ENCODE measurements at regions not wholly inside any gene's neighbourhood (a gene's known extent, or its start where the extent isn't known, plus 50 kb on each side); places are given as distances from the start of the nearest gene placed in this dataset.

GRCh38 chr6:104227508-104227907 is 632.2 kb downstream of the HACE1 start:
- 27 to 44% methylated on average over 2 of the region's 2 CpGs for WGBS, 2 donors
- DNase-seq, result no peak
- ATAC-seq (ENCODE audit: insufficient read depth, low FRiP score), result no peak
- H3K9me3 ChIP-seq (ENCODE audit: control insufficient read depth in 4 of 4, insufficient read depth in 3 of 4, low read length in 3 of 4), result no peaks in the 10 kb centered on the region
- H3K4me3 ChIP-seq, result no peak overlapping the region
- TF ChIP-seq CTCF (IDR thresholded peaks at IDR 0.05; ENCODE audit: control extremely low read depth, extremely low read depth), result no peak
- H3K4me1 ChIP-seq (ENCODE audit: control insufficient read depth in 5 of 5, insufficient read depth in 5 of 5, low read length in 5 of 5), result peaks cover 0 to 10% (median 0%) of the 10 kb centered on the region in 5 donors
- H3K27ac ChIP-seq (ENCODE audit: low read depth in 1 of 2, low read length in 1 of 2), result no peak overlapping the region
- H3K9ac ChIP-seq (ENCODE audit: insufficient read depth in 1 of 2, low read length in 2 of 2), result no peak overlapping the region
- H3K36me3 ChIP-seq (ENCODE audit: control insufficient read depth in 4 of 4, insufficient read depth in 4 of 4, low read length in 4 of 4), result no peaks in the 10 kb centered on the region
- H3K27me3 ChIP-seq (ENCODE audit: control insufficient read depth in 3 of 3, insufficient read depth in 3 of 3, low read length in 2 of 3), result no peaks in the 10 kb centered on the region

GRCh38 chr6:104226790-104227446 is 632.8 kb downstream of the HACE1 start:
- WGBS, 2 donors, result 58 to 81% methylated on average over 4 of the region's 4 CpGs
- H3K9ac ChIP-seq (ENCODE audit: insufficient read depth in 1 of 2, low read length in 2 of 2), result no peak overlapping the region
- DNase-seq, result peak; percentile 14 to 60 (median 18)

GRCh38 chr6:104218116-104218515 is 641.6 kb downstream of the HACE1 start:
- DNase-seq (no peak), ATAC-seq (ENCODE audit: insufficient read depth, low FRiP score) (no peak)
- no peak overlapping the region for H3K27ac ChIP-seq (ENCODE audit: low read depth in 1 of 2, low read length in 1 of 2)
- H3K27me3 ChIP-seq (ENCODE audit: control insufficient read depth in 3 of 3, insufficient read depth in 3 of 3, low read length in 2 of 3), result no peaks in the 10 kb centered on the region
- H3K9ac ChIP-seq (ENCODE audit: insufficient read depth in 1 of 2, low read length in 2 of 2), result no peak overlapping the region
- no peaks in the 10 kb centered on the region for H3K4me1 ChIP-seq (ENCODE audit: control insufficient read depth in 5 of 5, insufficient read depth in 5 of 5, low read length in 5 of 5)
- TF ChIP-seq CTCF (IDR thresholded peaks at IDR 0.05; ENCODE audit: control extremely low read depth, extremely low read depth), result no peak
- WGBS, 2 donors, result 48 to 50% methylated on average over 3 of the region's 3 CpGs
- H3K4me3 ChIP-seq, result no peak overlapping the region
- H3K9me3 ChIP-seq (ENCODE audit: control insufficient read depth in 4 of 4, insufficient read depth in 3 of 4, low read length in 3 of 4), result no peaks in the 10 kb centered on the region
- H3K36me3 ChIP-seq (ENCODE audit: control insufficient read depth in 4 of 4, insufficient read depth in 4 of 4, low read length in 4 of 4), result no peaks in the 10 kb centered on the region

More at GRCh38 chr6:104226790-104227446, 632.8 kb downstream of the HACE1 start:
- Histone ChIP-seq H3K4me1 (ENCODE audit: control insufficient read depth in 5 of 5, insufficient read depth in 5 of 5, low read length in 5 of 5) (peaks cover 0 to 10% (median 0%) of the 10 kb centered on the region in 5 donors), H3K36me3 (ENCODE audit: control insufficient read depth in 4 of 4, insufficient read depth in 4 of 4, low read length in 4 of 4) (no peaks in the 10 kb centered on the region), H3K27ac (ENCODE audit: low read depth in 1 of 2, low read length in 1 of 2) (no peak overlapping the region), H3K4me3 (no peak overlapping the region), H3K9me3 (ENCODE audit: control insufficient read depth in 4 of 4, insufficient read depth in 3 of 4, low read length in 3 of 4) (no peaks in the 10 kb centered on the region), H3K27me3 (ENCODE audit: control insufficient read depth in 3 of 3, insufficient read depth in 3 of 3, low read length in 2 of 3) (no peaks in the 10 kb centered on the region)
- no peak for ATAC-seq (ENCODE audit: insufficient read depth, low FRiP score)
- no peak for TF ChIP-seq CTCF (IDR thresholded peaks at IDR 0.05; ENCODE audit: control extremely low read depth, extremely low read depth)

GRCh38 chr6:104214901-104215300 is 644.8 kb downstream of the HACE1 start:
- 68 to 80% methylated on average over 3 of the region's 3 CpGs for WGBS, 2 donors
- no peaks in the 10 kb centered on the region for H3K9me3 ChIP-seq (ENCODE audit: control insufficient read depth in 4 of 4, insufficient read depth in 3 of 4, low read length in 3 of 4)
- no peaks in the 10 kb centered on the region for H3K4me1 ChIP-seq (ENCODE audit: control insufficient read depth in 5 of 5, insufficient read depth in 5 of 5, low read length in 5 of 5)
- H3K36me3 ChIP-seq (ENCODE audit: control insufficient read depth in 4 of 4, insufficient read depth in 4 of 4, low read length in 4 of 4), result no peaks in the 10 kb centered on the region
- H3K27me3 ChIP-seq (ENCODE audit: control insufficient read depth in 3 of 3, insufficient read depth in 3 of 3, low read length in 2 of 3), result no peaks in the 10 kb centered on the region
- H3K4me3 ChIP-seq, result no peak overlapping the region
- H3K27ac ChIP-seq (ENCODE audit: low read depth in 1 of 2, low read length in 1 of 2), result no peak overlapping the region
- DNase-seq (no peak), ATAC-seq (ENCODE audit: insufficient read depth, low FRiP score) (no peak)
- TF ChIP-seq CTCF (IDR thresholded peaks at IDR 0.05; ENCODE audit: control extremely low read depth, extremely low read depth), result no peak
- H3K9ac ChIP-seq (ENCODE audit: insufficient read depth in 1 of 2, low read length in 2 of 2), result no peak overlapping the region
